ENCODE measurements at regions not wholly inside any gene's neighbourhood (a gene's known extent, or its start where the extent isn't known, plus 50 kb on each side); places are given as distances from the start of the nearest gene placed in this dataset.
A peak's percentile ranks its signal among the peaks of the same experiment; 100 is the strongest.
"Not testable (repeated sequence)": the region's sequence is repeated elsewhere in the genome, so short reads cannot be mapped to it uniquely, and the experiment has no call there.

- DNase-seq, result no peak
Measured at GRCh38 chr12:131192951-131193350, 239.2 kb downstream of the ADGRD1 start.

- DNase-seq, result no peak
Measured at GRCh38 chr12:131194166-131194565, 240.5 kb downstream of the ADGRD1 start.

GRCh38 chr12:131195796-131196195 lies 242.1 kb downstream of the ADGRD1 start:
- no peak for DNase-seq

GRCh38 chr12:131196220-131196619 lies 242.5 kb downstream of the ADGRD1 start:
- DNase-seq, result no peak

GRCh38 chr12:131197490-131197889 lies 243.8 kb downstream of the ADGRD1 start:
- DNase-seq, result no peak

- DNase-seq, result no peak
Measured at GRCh38 chr12:131199221-131199620, 245.5 kb downstream of the ADGRD1 start.

GRCh38 chr12:131201912-131202311 lies 248.2 kb downstream of the ADGRD1 start:
- not testable (repeated sequence) for DNase-seq

GRCh38 chr12:131202592-131203378 lies 249.1 kb downstream of the ADGRD1 start:
- no peak for DNase-seq

GRCh38 chr12:131203666-131204415 lies 250.1 kb downstream of the ADGRD1 start:
- no peak for DNase-seq

- no peak for DNase-seq
Measured at GRCh38 chr12:131204416-131205274, 250.9 kb downstream of the ADGRD1 start.

- DNase-seq, result not testable (repeated sequence)
Measured at GRCh38 chr12:131205275-131205933, 251.7 kb downstream of the ADGRD1 start.

- not testable (repeated sequence) for DNase-seq
Measured at GRCh38 chr12:131206630-131207299, 253.1 kb downstream of the ADGRD1 start.

- DNase-seq, result not testable (repeated sequence)
Measured at GRCh38 chr12:131207300-131207660, 253.6 kb downstream of the ADGRD1 start.

GRCh38 chr12:131207841-131208240 lies 254.1 kb downstream of the ADGRD1 start:
- not testable (repeated sequence) for DNase-seq

GRCh38 chr12:131208425-131208824 lies 254.7 kb downstream of the ADGRD1 start:
- no peak for DNase-seq

GRCh38 chr12:131209082-131210070 lies 255.7 kb downstream of the ADGRD1 start:
- peak in 32 of 58 donors; percentile 13 to 86 (median 49) for DNase-seq

- no peak for DNase-seq
Measured at GRCh38 chr12:131210506-131211339, 257.0 kb downstream of the ADGRD1 start.

GRCh38 chr12:131211340-131211938 lies 257.7 kb downstream of the ADGRD1 start:
- DNase-seq, result no peak
